Mesendoderm (in vitro differentiated cells): ENCODE measurements at regions not wholly inside any gene's neighbourhood (a gene's known extent, or its start where the extent isn't known, plus 50 kb on each side); places are given as distances from the start of the nearest gene placed in this dataset.

Experiments
- DNase-seq: peaks from one replicate; pipeline ENCODE4 v3.0.0; 2013
- H2AK5ac ChIP-seq: 2 replicates; pipeline ENCODE4 v1.6.1; 2013; ENCODE audit warnings: low read length, inconsistent platforms
- H2BK120ac ChIP-seq: 2 replicates; pipeline ENCODE4 v1.6.1; 2013; ENCODE audit warnings: low read depth, mild to moderate bottlenecking, low read length, moderate library complexity, mixed read lengths
- H2BK15ac ChIP-seq: replicated peaks from 2 replicates; pipeline ENCODE4 v1.6.1; 2013; ENCODE audit warnings: low read depth, mild to moderate bottlenecking, moderate library complexity
- H2BK5ac ChIP-seq: 2 replicates; pipeline ENCODE4 v1.6.1; 2013; ENCODE audit warnings: low read length, inconsistent platforms
- H3K18ac ChIP-seq: 2 replicates; pipeline ENCODE4 v1.6.1; 2013; ENCODE audit warnings: mild to moderate bottlenecking, low read length, mixed read lengths
- H3K23ac ChIP-seq: one replicate; pipeline ENCODE4 v1.6.1; 2013; ENCODE audit warnings: low read length
- H3K27ac ChIP-seq: 2 replicates; pipeline ENCODE4 v1.5.1; 2013; ENCODE audit warnings: low read depth, mild to moderate bottlenecking, inconsistent platforms, low read length, moderate library complexity
- H3K27me3 ChIP-seq: 2 replicates; pipeline ENCODE4 v1.6.1; 2013; ENCODE audit warnings: low read length, control low read depth, mild to moderate bottlenecking, inconsistent platforms; ENCODE audit not compliant: insufficient read depth, poor library complexity
- H3K36me3 ChIP-seq: 2 replicates; pipeline ENCODE4 v1.6.1; 2013; ENCODE audit warnings: low read length, inconsistent platforms; ENCODE audit not compliant: control insufficient read depth, insufficient read depth
- H3K4ac ChIP-seq: one replicate; pipeline ENCODE4 v1.6.1; 2013; ENCODE audit warnings: low read depth, mild to moderate bottlenecking, low read length, moderate library complexity
- H3K4me1 ChIP-seq: 2 replicates; pipeline ENCODE4 v1.6.1; 2013; ENCODE audit warnings: low read depth, low read length, inconsistent platforms; ENCODE audit not compliant: control insufficient read depth
- H3K4me2 ChIP-seq: 2 replicates; pipeline ENCODE4 v1.6.1; 2013; ENCODE audit warnings: low read length
- H3K4me3 ChIP-seq: 2 replicates; pipeline ENCODE4 v1.5.1; 2013; ENCODE audit warnings: mild to moderate bottlenecking, low read length
- H3K56ac ChIP-seq: one replicate; pipeline ENCODE4 v1.6.1; 2013; ENCODE audit warnings: low read length
- H3K79me1 ChIP-seq: 2 replicates; pipeline ENCODE4 v1.6.1; 2013; ENCODE audit warnings: low read length, inconsistent platforms
- H3K79me2 ChIP-seq: 2 replicates; pipeline ENCODE4 v1.6.1; 2013; ENCODE audit warnings: mild to moderate bottlenecking, low read length; ENCODE audit not compliant: control insufficient read depth, insufficient read depth
- H3K9ac ChIP-seq: 2 replicates; pipeline ENCODE4 v1.6.1; 2013; ENCODE audit warnings: low read length, inconsistent platforms
- H4K5ac ChIP-seq: one replicate; pipeline ENCODE4 v1.6.1; 2013; ENCODE audit warnings: low read length
- H4K8ac ChIP-seq: one replicate; pipeline ENCODE4 v1.6.1; 2013; ENCODE audit warnings: low read depth, mild to moderate bottlenecking, control low read depth, low read length, moderate library complexity
- WGBS: extraction: QIAGEN DNeasy Blood & Tissue Kit; methylation state at CpG from one replicate; pipeline ENCODE4 v1.1.7; 2013; ENCODE audit warnings: low lambda C conversion rate, missing lambda C conversion rate; ENCODE audit not compliant: insufficient coverage; ENCODE audit errors: extremely low coverage; 5-methylcytosine and 5-hydroxymethylcytosine counted together

DNA sequence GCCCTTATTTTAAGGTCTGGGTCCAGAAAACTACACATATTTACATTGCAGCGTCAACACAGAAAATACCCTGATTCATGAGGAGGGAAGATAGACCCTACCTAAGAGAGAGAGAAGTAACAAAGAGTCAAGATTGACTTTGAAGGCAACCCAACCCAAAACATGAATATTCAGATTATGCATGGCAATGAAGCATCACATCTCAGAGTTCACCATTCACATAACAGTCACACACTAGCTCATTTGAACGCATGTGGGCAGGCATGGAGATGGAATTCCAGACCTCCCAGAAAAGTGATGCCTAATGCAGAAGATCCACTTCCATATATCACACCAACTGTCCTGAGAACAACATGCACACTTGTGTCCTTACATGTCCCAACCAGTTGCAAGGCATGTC is 190.1 kb upstream of the ITGA1 start:
- H2BK15ac ChIP-seq, result no peak overlapping the region
- H3K36me3 ChIP-seq, result no peaks in the 10 kb centered on the region
- H3K27ac ChIP-seq, result no peak overlapping the region
- no peak for DNase-seq
- H3K79me1 ChIP-seq, result no peaks in the 10 kb centered on the region
- H3K9ac ChIP-seq, result no peak overlapping the region
- no peak overlapping the region for H2AK5ac ChIP-seq
- no peaks in the 10 kb centered on the region for H3K79me2 ChIP-seq
- no peak overlapping the region for H4K8ac ChIP-seq
- no peaks in the 10 kb centered on the region for H3K4me1 ChIP-seq
- no peak overlapping the region for H2BK5ac ChIP-seq
- no peak overlapping the region for H3K4me2 ChIP-seq
- no CpG with 5 or more reads among the region's 2 CpGs for WGBS
- H3K4me3 ChIP-seq, result no peak overlapping the region
- H2BK120ac ChIP-seq, result no peak overlapping the region
- H4K5ac ChIP-seq, result no peak overlapping the region
- no peak overlapping the region for H3K4ac ChIP-seq
- H3K56ac ChIP-seq, result no peak overlapping the region
- H3K27me3 ChIP-seq, result no peaks in the 10 kb centered on the region
- no peak overlapping the region for H3K23ac ChIP-seq
- no peak overlapping the region for H3K18ac ChIP-seq

DNA sequence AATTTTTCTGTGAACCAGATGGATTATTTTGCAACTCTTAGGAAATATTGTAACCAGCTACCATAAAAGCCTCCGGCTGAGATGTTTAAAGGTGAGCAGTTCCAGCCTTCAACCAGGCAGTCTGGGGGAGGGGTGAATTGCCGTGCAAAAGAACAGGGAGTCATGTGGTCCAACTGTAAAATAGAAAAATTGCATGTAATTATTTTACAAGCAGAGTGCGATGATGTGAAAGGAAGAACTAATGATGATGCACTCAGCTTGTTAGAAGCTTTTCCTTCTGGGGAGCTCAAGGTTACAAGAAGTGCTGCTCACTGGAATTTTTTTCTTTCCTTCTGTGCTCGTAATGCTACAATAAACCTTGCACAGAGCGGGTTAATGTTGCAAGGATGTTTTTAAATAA is 188.7 kb upstream of the ITGA1 start:
- WGBS, result no CpG with 5 or more reads among the region's 5 CpGs
- Histone ChIP-seq H3K79me1 (no peaks in the 10 kb centered on the region), H3K23ac (no peak overlapping the region), H3K4me3 (no peak overlapping the region), H3K56ac (no peak overlapping the region), H3K27me3 (no peaks in the 10 kb centered on the region), H3K4me2 (no peak overlapping the region), H2BK15ac (no peak overlapping the region), H4K5ac (no peak overlapping the region), H3K9ac (no peak overlapping the region), H3K4me1 (no peaks in the 10 kb centered on the region), H2BK120ac (no peak overlapping the region), H3K18ac (no peak overlapping the region), H2AK5ac (no peak overlapping the region), H3K36me3 (no peaks in the 10 kb centered on the region), H3K27ac (no peak overlapping the region), H3K79me2 (no peaks in the 10 kb centered on the region), H2BK5ac (no peak overlapping the region), H3K4ac (no peak overlapping the region), H4K8ac (no peak overlapping the region)
- no peak for DNase-seq

DNA sequence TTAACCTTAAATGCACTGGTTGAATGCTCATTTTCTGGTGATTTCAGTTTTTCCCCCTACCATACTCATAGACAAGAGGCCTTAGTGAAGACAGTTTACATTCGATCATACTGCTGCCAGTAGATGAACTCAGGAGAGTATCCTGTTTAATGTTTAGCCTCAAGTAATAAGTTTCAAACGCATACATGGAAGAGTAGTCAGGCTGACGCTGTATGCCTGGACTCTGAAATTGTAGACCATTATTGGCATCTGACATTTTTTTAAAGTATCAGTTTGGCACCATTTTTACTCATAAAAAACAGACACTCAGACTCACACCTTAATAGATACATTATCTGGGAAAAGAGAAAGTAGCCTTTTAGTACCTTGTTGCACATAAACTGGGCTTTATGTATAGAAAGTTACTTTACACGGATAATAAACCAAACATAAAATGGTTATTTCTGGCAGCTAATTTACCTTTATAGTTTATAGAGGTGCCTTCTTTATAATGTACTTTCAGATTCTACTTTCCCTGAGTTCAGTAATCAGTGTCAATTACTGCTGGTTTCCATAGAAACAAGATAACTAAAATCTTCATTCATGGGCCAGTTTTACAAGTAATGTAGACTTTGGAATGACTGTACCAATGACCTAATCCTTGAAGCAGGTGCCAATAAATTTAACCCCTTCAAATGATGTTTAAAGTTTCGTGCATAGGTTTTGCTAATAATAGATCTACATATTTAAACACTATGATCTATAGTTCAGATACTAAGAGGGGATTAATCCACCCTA is 183.8 kb upstream of the ITGA1 start:
- H3K23ac ChIP-seq, result no peak overlapping the region

DNA sequence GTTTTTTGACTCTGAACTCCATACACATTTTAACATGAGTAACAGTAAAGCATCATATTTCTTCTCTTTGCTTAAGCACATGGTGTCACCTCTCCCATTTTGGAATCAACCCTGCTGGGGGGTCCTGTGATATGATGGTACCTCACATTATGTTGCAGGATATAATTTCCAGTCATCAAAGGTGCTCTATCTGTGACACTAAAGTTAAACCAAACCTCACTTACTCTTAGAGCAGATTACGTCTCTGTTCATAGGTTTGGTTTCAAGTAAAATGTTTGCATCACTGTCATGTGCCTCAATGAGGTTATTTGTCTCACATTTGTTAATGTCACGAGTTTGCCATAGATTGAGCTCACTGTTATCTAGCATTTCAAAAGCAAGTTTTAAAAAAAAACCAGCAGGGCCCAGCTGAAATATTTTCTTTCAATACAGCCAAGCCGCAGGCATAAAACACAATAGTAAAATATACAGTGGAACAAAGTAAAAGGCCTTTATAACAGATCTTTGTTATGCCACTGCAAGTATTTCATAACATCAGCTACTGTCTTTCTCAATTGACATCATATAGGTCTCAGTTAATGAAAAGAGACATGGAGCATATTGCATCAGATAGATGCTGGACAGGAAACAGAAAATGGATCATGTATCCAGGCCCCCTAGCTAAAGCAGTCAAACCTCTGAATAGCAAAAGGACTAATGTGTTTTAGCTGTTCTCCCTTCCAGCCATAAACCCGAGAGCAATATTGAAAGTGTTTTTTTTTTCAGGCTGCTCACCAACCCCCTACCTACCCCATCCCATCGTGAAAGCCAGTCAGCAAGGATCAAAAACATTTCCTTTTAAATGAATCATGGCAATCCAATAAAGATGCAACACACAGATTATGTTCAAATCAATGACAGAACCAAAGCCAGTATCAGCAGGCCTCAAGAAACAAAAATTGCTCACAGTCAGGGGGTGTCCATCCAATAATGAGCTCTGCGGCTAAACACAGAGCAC is 182.1 kb upstream of the ITGA1 start:
- no peaks in the 10 kb centered on the region for H3K36me3 ChIP-seq
- H2BK15ac ChIP-seq, result no peak overlapping the region
- no peak overlapping the region for H3K4ac ChIP-seq
- H3K18ac ChIP-seq, result no peak overlapping the region
- DNase-seq, result no peak
- H3K27me3 ChIP-seq, result no peaks in the 10 kb centered on the region
- H3K4me1 ChIP-seq, result no peaks in the 10 kb centered on the region
- no peaks in the 10 kb centered on the region for H3K79me1 ChIP-seq
- H3K4me2 ChIP-seq, result no peak overlapping the region
- no peak overlapping the region for H4K5ac ChIP-seq
- no peak overlapping the region for H4K8ac ChIP-seq
- no peak overlapping the region for H3K56ac ChIP-seq
- H2AK5ac ChIP-seq, result no peak overlapping the region
- no peak overlapping the region for H2BK5ac ChIP-seq
- H3K9ac ChIP-seq, result no peak overlapping the region
- WGBS, result no CpG with 5 or more reads among the region's 6 CpGs
- H3K23ac ChIP-seq, result no peak overlapping the region
- H2BK120ac ChIP-seq, result no peak overlapping the region
- no peaks in the 10 kb centered on the region for H3K79me2 ChIP-seq
- no peak overlapping the region for H3K27ac ChIP-seq
- no peak overlapping the region for H3K4me3 ChIP-seq

More for the DNA sequence above, 183.8 kb upstream of the ITGA1 start:
- Histone ChIP-seq H3K36me3 (no peaks in the 10 kb centered on the region), H3K56ac (no peak overlapping the region), H2BK120ac (no peak overlapping the region), H3K4me3 (no peak overlapping the region), H3K9ac (no peak overlapping the region), H2AK5ac (no peak overlapping the region), H3K27me3 (no peaks in the 10 kb centered on the region), H4K5ac (no peak overlapping the region), H3K4me2 (no peak overlapping the region), H3K79me1 (no peaks in the 10 kb centered on the region), H3K4me1 (no peaks in the 10 kb centered on the region), H4K8ac (no peak overlapping the region), H2BK5ac (no peak overlapping the region), H3K18ac (no peak overlapping the region), H3K4ac (no peak overlapping the region), H3K27ac (no peak overlapping the region), H3K79me2 (no peaks in the 10 kb centered on the region), H2BK15ac (no peak overlapping the region)
- DNase-seq, result no peak
- no CpG with 5 or more reads among the region's 5 CpGs for WGBS

DNA sequence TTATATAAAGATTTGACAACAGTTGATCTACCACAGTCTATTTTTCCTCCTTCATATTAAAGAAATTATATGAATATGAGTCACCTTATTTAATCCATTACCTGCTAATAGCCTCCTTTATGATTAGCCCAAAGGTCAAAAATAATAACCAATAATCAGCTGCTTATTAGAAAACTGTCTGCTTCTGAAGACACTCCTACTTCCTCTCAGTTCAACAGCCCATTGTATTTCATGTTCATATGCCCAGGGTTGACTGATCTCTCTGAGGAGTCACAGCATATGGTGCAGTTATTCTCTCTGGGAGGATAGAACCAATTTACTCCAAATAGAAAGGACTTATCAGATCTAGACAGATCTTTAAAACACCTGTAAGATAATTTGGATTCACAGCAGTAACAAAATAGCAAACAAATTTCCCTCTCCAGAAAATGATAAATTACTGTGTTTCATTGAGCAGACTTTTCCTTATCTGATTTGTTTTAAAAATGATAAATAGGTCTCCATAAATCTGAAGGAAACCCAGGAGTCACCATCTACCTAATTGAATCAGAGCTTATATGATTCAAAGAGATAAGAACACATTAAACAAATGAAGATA is 180.4 kb upstream of the ITGA1 start:
- H3K18ac ChIP-seq, result no peak overlapping the region
- DNase-seq, result no peak
- no peak overlapping the region for H3K23ac ChIP-seq
- H3K9ac ChIP-seq, result no peak overlapping the region
- no peak overlapping the region for H3K56ac ChIP-seq
- H3K79me2 ChIP-seq, result no peaks in the 10 kb centered on the region
- H4K5ac ChIP-seq, result no peak overlapping the region
- no peak overlapping the region for H4K8ac ChIP-seq
- no peak overlapping the region for H3K4ac ChIP-seq
- H3K4me1 ChIP-seq, result no peaks in the 10 kb centered on the region
- H3K79me1 ChIP-seq, result no peaks in the 10 kb centered on the region
- H2BK120ac ChIP-seq, result no peak overlapping the region
- no peak overlapping the region for H3K4me3 ChIP-seq
- H2AK5ac ChIP-seq, result no peak overlapping the region
- no peaks in the 10 kb centered on the region for H3K36me3 ChIP-seq
- H2BK15ac ChIP-seq, result no peak overlapping the region
- H2BK5ac ChIP-seq, result no peak overlapping the region
- no peaks in the 10 kb centered on the region for H3K27me3 ChIP-seq
- no peak overlapping the region for H3K4me2 ChIP-seq
- no peak overlapping the region for H3K27ac ChIP-seq
